HUES6 (cell line): ENCODE measurements at regions not wholly inside any gene's neighbourhood (a gene's known extent, or its start where the extent isn't known, plus 50 kb on each side); places are given as distances from the start of the nearest gene placed in this dataset.

Experiments used
- H3K27ac ChIP-seq: 2 replicates; pipeline ENCODE4 v1.7.0; 2013; ENCODE audit warnings: low read depth, mild to moderate bottlenecking, low read length, inconsistent platforms
- H3K27me3 ChIP-seq: 2 replicates; pipeline ENCODE4 v1.6.1; 2013; ENCODE audit warnings: low read length; ENCODE audit not compliant: control insufficient read depth, insufficient read depth
- H3K36me3 ChIP-seq: 2 replicates; pipeline ENCODE4 v1.6.1; 2013; ENCODE audit warnings: low read length; ENCODE audit not compliant: control insufficient read depth, insufficient read depth
- H3K4me1 ChIP-seq: 2 replicates; pipeline ENCODE4 v1.6.1; 2013; ENCODE audit warnings: low read length; ENCODE audit not compliant: control insufficient read depth, insufficient read depth
- H3K4me3 ChIP-seq: 2 replicates; pipeline ENCODE4 v1.5.1; 2013; ENCODE audit warnings: low read depth, low read length
- H3K9ac ChIP-seq: one replicate; pipeline ENCODE4 v1.6.1; 2013; ENCODE audit warnings: mild to moderate bottlenecking, low read length
- H3K9me3 ChIP-seq: 2 replicates; pipeline ENCODE4 v1.6.1; 2013; ENCODE audit warnings: low read depth, low read length; ENCODE audit not compliant: control insufficient read depth, insufficient read depth

GRCh38 chr14:82122655-82123054 lies 589.0 kb upstream of the SEL1L start:
- Histone ChIP-seq H3K4me1 (no peaks in the 10 kb centered on the region), H3K36me3 (no peaks in the 10 kb centered on the region), H3K4me3 (no peak overlapping the region), H3K9ac (no peak overlapping the region), H3K9me3 (0 out of 2 replicates have a peak, but pooled peaks cover 2% of the 10 kb centered on the region), H3K27me3 (no peaks in the 10 kb centered on the region), H3K27ac (no peak overlapping the region)

- Histone ChIP-seq H3K36me3 (no peaks in the 10 kb centered on the region), H3K4me3 (no peak overlapping the region), H3K27ac (no peak overlapping the region), H3K27me3 (no peaks in the 10 kb centered on the region), H3K9ac (no peak overlapping the region), H3K4me1 (no peaks in the 10 kb centered on the region), H3K9me3 (no peaks in the 10 kb centered on the region)
Observed at GRCh38 chr14:82124511-82124910, 590.9 kb upstream of the SEL1L start.

- no peaks in the 10 kb centered on the region for H3K9me3 ChIP-seq
- H3K4me1 ChIP-seq: no peaks in the 10 kb centered on the region
- no peak overlapping the region for H3K27ac ChIP-seq
- H3K4me3 ChIP-seq: no peak overlapping the region
- H3K36me3 ChIP-seq: no peaks in the 10 kb centered on the region
- H3K27me3 ChIP-seq: no peaks in the 10 kb centered on the region
- H3K9ac ChIP-seq: no peak overlapping the region
Observed at GRCh38 chr14:82126006-82126405, 592.4 kb upstream of the SEL1L start.

GRCh38 chr14:82134411-82134810 lies 600.8 kb upstream of the SEL1L start:
- no peak overlapping the region for H3K9ac ChIP-seq
- no peaks in the 10 kb centered on the region for H3K36me3 ChIP-seq
- no peak overlapping the region for H3K27ac ChIP-seq
- no peaks in the 10 kb centered on the region; the same call in 1 of the 2 replicates for H3K27me3 ChIP-seq
- H3K4me1 ChIP-seq: no peaks in the 10 kb centered on the region
- no peaks in the 10 kb centered on the region for H3K9me3 ChIP-seq
- H3K4me3 ChIP-seq: no peak overlapping the region

- no peaks in the 10 kb centered on the region for H3K36me3 ChIP-seq
- no peak overlapping the region for H3K27ac ChIP-seq
- no peaks in the 10 kb centered on the region for H3K27me3 ChIP-seq
- no peaks in the 10 kb centered on the region for H3K4me1 ChIP-seq
- H3K9ac ChIP-seq: no peak overlapping the region
- peaks cover 6% of the 10 kb centered on the region; the same call in 1 of the 2 replicates for H3K9me3 ChIP-seq
- no peak overlapping the region for H3K4me3 ChIP-seq
Observed at GRCh38 chr14:82138431-82138830, 604.8 kb upstream of the SEL1L start.

- Histone ChIP-seq H3K4me3 (no peak overlapping the region), H3K4me1 (no peaks in the 10 kb centered on the region), H3K9ac (no peak overlapping the region), H3K27me3 (no peaks in the 10 kb centered on the region), H3K27ac (no peak overlapping the region), H3K9me3 (no peaks in the 10 kb centered on the region), H3K36me3 (no peaks in the 10 kb centered on the region)
Observed at GRCh38 chr14:82146846-82147245, 613.2 kb upstream of the SEL1L start.

- H3K27me3 ChIP-seq: no peaks in the 10 kb centered on the region
- no peak overlapping the region for H3K9ac ChIP-seq
- no peaks in the 10 kb centered on the region for H3K9me3 ChIP-seq
- no peak overlapping the region for H3K27ac ChIP-seq
- no peaks in the 10 kb centered on the region for H3K4me1 ChIP-seq
- H3K4me3 ChIP-seq: no peak overlapping the region
- H3K36me3 ChIP-seq: no peaks in the 10 kb centered on the region
Observed at GRCh38 chr14:82153689-82154088, 620.0 kb upstream of the SEL1L start.

GRCh38 chr14:82159624-82160023 lies 626.0 kb upstream of the SEL1L start:
- Histone ChIP-seq H3K27ac (no peak overlapping the region), H3K36me3 (no peaks in the 10 kb centered on the region), H3K9me3 (peaks cover 17% of the 10 kb centered on the region), H3K4me3 (no peak overlapping the region), H3K4me1 (no peaks in the 10 kb centered on the region), H3K27me3 (no peaks in the 10 kb centered on the region), H3K9ac (no peak overlapping the region)

GRCh38 chr14:82180139-82180538 lies 646.5 kb upstream of the SEL1L start:
- Histone ChIP-seq H3K9ac (no peak overlapping the region), H3K27me3 (no peaks in the 10 kb centered on the region), H3K4me1 (no peaks in the 10 kb centered on the region), H3K27ac (no peak overlapping the region), H3K9me3 (peaks cover 2% of the 10 kb centered on the region; the same call in 1 of the 2 replicates), H3K4me3 (no peak overlapping the region), H3K36me3 (no peaks in the 10 kb centered on the region)

- no peak overlapping the region for H3K27ac ChIP-seq
Observed at GRCh38 chr14:82182646-82183045, 649.0 kb upstream of the SEL1L start.

GRCh38 chr14:82190742-82191141 lies 657.1 kb upstream of the SEL1L start:
- Histone ChIP-seq H3K36me3 (no peaks in the 10 kb centered on the region), H3K27me3 (no peaks in the 10 kb centered on the region), H3K4me3 (no peak overlapping the region), H3K27ac (no peak overlapping the region), H3K4me1 (no peaks in the 10 kb centered on the region), H3K9me3 (peaks cover 17% of the 10 kb centered on the region), H3K9ac (no peak overlapping the region)

More at GRCh38 chr14:82182646-82183045, 649.0 kb upstream of the SEL1L start:
- Histone ChIP-seq H3K9ac (no peak overlapping the region), H3K9me3 (peaks cover 5% of the 10 kb centered on the region; the same call in 1 of the 2 replicates), H3K4me1 (no peaks in the 10 kb centered on the region), H3K27me3 (no peaks in the 10 kb centered on the region), H3K36me3 (no peaks in the 10 kb centered on the region), H3K4me3 (no peak overlapping the region)

GRCh38 chr14:82192387-82192786 lies 658.7 kb upstream of the SEL1L start:
- no peaks in the 10 kb centered on the region for H3K27me3 ChIP-seq
- no peaks in the 10 kb centered on the region for H3K36me3 ChIP-seq
- no peak overlapping the region for H3K9ac ChIP-seq
- no peak overlapping the region for H3K27ac ChIP-seq
- peaks cover 14% of the 10 kb centered on the region for H3K9me3 ChIP-seq
- H3K4me3 ChIP-seq: no peak overlapping the region
- H3K4me1 ChIP-seq: no peaks in the 10 kb centered on the region
